ENCODE measurements at regions not wholly inside any gene's neighbourhood (a gene's known extent, or its start where the extent isn't known, plus 50 kb on each side); places are given as distances from the start of the nearest gene placed in this dataset.

GRCh38 chr18:25675123-25675850 is 323.3 kb upstream of the ZNF521 start:
- TF ChIP-seq POLR2AphosphoS5 (IDR thresholded peaks at IDR 0.05; ENCODE audit: low read depth, low read length) (no peak), RAD21 (IDR thresholded peaks at IDR 0.05; ENCODE audit: low read depth) (no peak), EZH2 (IDR thresholded peaks at IDR 0.05) (no peak), YY1 (IDR thresholded peaks at IDR 0.05; ENCODE audit: extremely low read depth, insufficient replicate concordance, low read depth, low read length) (no peak), EZH2phosphoT487 (IDR thresholded peaks at IDR 0.05; ENCODE audit: borderline replicate concordance) (no peak), JUND (IDR thresholded peaks at IDR 0.05) (no peak), ATF3 (IDR thresholded peaks at IDR 0.05) (no peak), POLR2A (IDR thresholded peaks at IDR 0.05; ENCODE audit: borderline replicate concordance, extremely low read depth, insufficient read depth, insufficient read length) (no peak), FOSL1 (IDR thresholded peaks at IDR 0.05; ENCODE audit: low read depth) (no peak)
- TF ChIP-seq, protein P1, sequence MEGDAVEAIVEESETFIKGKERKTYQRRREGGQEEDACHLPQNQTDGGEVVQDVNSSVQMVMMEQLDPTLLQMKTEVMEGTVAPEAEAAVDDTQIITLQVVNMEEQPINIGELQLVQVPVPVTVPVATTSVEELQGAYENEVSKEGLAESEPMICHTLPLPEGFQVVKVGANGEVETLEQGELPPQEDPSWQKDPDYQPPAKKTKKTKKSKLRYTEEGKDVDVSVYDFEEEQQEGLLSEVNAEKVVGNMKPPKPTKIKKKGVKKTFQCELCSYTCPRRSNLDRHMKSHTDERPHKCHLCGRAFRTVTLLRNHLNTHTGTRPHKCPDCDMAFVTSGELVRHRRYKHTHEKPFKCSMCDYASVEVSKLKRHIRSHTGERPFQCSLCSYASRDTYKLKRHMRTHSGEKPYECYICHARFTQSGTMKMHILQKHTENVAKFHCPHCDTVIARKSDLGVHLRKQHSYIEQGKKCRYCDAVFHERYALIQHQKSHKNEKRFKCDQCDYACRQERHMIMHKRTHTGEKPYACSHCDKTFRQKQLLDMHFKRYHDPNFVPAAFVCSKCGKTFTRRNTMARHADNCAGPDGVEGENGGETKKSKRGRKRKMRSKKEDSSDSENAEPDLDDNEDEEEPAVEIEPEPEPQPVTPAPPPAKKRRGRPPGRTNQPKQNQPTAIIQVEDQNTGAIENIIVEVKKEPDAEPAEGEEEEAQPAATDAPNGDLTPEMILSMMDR (IDR thresholded peaks at IDR 0.05 in 2 of 3, conservative IDR thresholded peaks at IDR 0.05 in 1 of 3; ENCODE audit: borderline replicate concordance in 1 of 3, insufficient read depth in 1 of 3, low read depth in 2 of 3, low read length in 2 of 3) = no peak

Data from HCT116 (cell line).